Nephron (organoid): ENCODE measurements at regions not wholly inside any gene's neighbourhood (a gene's known extent, or its start where the extent isn't known, plus 50 kb on each side); places are given as distances from the start of the nearest gene placed in this dataset.

Source experiments
- H3K27ac Mint-ChIP-seq, 3 experiments: 2 replicates each; pipeline ENCODE4 v1.8.0; 2020; ENCODE audit warnings: mixed read lengths in 3 of 3, mild to moderate bottlenecking in 2 of 3, moderate library complexity in 1 of 3
- H3K27me3 Mint-ChIP-seq: 2 replicates; pipeline ENCODE4 v1.8.0; 2021; ENCODE audit warnings: low read depth, mild to moderate bottlenecking, moderate library complexity, mixed read lengths
- H3K36me3 Mint-ChIP-seq: 2 replicates; pipeline ENCODE4 v1.8.0; 2020; ENCODE audit warnings: low read depth, mixed read lengths
- H3K4me1 Mint-ChIP-seq: 2 replicates; pipeline ENCODE4 v1.8.0; 2020; ENCODE audit warnings: mixed read lengths
- H3K4me3 Mint-ChIP-seq, 3 experiments: 2 replicates each; pipeline ENCODE4 v1.8.0; 2020; ENCODE audit warnings: mild to moderate bottlenecking in 3 of 3, mixed read lengths in 3 of 3, moderate library complexity in 2 of 3
- H3K9me3 Mint-ChIP-seq: 2 replicates; pipeline ENCODE4 v1.8.0; 2020; ENCODE audit warnings: mixed read lengths
- TF ChIP-seq, protein P1 (sequence below), 3 experiments: fragments of 200-600 bp; sonication (generic); IDR thresholded peaks; one replicate each; pipeline ENCODE4 v1.5.0; 2021; ENCODE audit warnings: antibody characterized with exemption in 3 of 3; ENCODE audit not compliant: unreplicated experiment in 3 of 3

DNA sequence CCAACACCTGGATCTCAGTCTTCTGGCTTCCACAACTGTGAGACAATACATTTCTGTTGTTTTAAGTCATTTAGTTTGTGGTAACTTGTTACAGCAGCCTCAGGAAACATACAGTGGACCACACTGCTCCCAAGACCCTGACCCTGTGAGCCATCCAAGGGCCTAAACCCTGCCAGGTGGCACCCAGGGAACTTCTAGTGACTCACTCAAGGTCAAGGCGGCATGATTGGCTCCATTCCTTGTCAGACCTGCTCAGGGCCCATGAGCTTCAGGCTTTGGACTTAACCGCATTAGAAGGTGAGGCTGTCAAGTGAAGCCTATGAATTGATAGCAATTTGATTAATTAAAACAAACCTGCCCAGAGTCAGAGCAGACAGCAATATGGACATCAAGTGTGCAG lies 165.7 kb upstream of the MAMLD1 start:
- peaks cover 12% of the 10 kb centered on the region for H3K9me3 Mint-ChIP-seq
- no peaks in the 10 kb centered on the region for H3K27me3 Mint-ChIP-seq
- no peaks in the 10 kb centered on the region for H3K36me3 Mint-ChIP-seq
- peaks cover 7% of the 10 kb centered on the region for H3K4me1 Mint-ChIP-seq
- TF ChIP-seq, protein P1, sequence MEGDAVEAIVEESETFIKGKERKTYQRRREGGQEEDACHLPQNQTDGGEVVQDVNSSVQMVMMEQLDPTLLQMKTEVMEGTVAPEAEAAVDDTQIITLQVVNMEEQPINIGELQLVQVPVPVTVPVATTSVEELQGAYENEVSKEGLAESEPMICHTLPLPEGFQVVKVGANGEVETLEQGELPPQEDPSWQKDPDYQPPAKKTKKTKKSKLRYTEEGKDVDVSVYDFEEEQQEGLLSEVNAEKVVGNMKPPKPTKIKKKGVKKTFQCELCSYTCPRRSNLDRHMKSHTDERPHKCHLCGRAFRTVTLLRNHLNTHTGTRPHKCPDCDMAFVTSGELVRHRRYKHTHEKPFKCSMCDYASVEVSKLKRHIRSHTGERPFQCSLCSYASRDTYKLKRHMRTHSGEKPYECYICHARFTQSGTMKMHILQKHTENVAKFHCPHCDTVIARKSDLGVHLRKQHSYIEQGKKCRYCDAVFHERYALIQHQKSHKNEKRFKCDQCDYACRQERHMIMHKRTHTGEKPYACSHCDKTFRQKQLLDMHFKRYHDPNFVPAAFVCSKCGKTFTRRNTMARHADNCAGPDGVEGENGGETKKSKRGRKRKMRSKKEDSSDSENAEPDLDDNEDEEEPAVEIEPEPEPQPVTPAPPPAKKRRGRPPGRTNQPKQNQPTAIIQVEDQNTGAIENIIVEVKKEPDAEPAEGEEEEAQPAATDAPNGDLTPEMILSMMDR (IDR thresholded peaks at IDR 0.05; ENCODE audit: unreplicated experiment in 3 of 3), result no peak
- H3K4me3 Mint-ChIP-seq, result no peak overlapping the region
- no peak overlapping the region for H3K27ac Mint-ChIP-seq

DNA sequence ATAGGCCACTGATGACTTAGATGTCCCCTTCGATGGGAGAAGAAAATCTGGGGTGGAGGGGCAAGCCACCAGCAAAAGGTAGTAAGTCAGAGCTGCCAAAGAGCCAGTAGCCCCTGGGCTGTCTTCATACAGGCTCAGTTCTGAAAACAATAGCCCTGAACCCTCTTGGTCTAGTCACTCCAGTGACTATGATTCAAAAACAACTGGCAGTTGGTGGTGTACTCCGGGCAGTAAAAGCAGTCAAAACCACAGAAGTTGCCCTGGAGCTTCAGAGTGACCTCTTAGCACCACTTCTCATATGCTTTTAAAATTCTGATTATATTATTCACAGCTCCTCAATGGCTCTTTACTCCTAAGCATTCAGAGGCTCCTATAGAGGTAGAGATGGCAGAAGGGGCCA lies 164.3 kb upstream of the MAMLD1 start:
- Mint-ChIP-seq H3K27ac (no peak overlapping the region), H3K36me3 (no peaks in the 10 kb centered on the region), H3K27me3 (no peaks in the 10 kb centered on the region), H3K4me3 (no peak overlapping the region), H3K4me1 (peaks cover 7% of the 10 kb centered on the region), H3K9me3 (peaks cover 12% of the 10 kb centered on the region)
- TF ChIP-seq, protein P1 (IDR thresholded peaks at IDR 0.05; ENCODE audit: unreplicated experiment in 3 of 3), result no peak

DNA sequence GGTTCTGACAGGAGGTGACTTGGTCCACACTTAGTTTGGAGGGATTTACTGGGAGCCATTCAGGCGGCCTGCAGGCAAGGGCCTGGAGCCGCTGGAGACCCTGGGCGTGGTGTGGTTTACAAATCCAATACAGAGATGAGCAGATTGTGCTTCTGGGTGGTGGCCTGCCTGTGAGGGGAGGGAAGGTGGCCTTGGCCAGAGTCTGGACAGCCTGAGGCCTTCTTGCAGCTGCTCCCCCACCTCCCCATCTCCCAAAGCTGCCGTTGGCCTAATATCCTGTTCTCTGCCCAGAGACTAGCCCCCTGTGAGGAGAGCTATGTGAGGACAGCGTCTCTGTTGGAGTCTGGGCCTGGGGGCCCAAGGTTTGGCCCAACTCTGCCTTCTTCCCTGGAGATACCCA lies 163.9 kb upstream of the MAMLD1 start:
- Mint-ChIP-seq H3K27me3 (no peaks in the 10 kb centered on the region), H3K9me3 (peaks cover 12% of the 10 kb centered on the region), H3K4me1 (peaks cover 7% of the 10 kb centered on the region), H3K4me3 (no peak overlapping the region), H3K27ac (no peak overlapping the region), H3K36me3 (no peaks in the 10 kb centered on the region)
- TF ChIP-seq, protein P1 (IDR thresholded peaks at IDR 0.05; ENCODE audit: unreplicated experiment in 3 of 3), result no peak

DNA sequence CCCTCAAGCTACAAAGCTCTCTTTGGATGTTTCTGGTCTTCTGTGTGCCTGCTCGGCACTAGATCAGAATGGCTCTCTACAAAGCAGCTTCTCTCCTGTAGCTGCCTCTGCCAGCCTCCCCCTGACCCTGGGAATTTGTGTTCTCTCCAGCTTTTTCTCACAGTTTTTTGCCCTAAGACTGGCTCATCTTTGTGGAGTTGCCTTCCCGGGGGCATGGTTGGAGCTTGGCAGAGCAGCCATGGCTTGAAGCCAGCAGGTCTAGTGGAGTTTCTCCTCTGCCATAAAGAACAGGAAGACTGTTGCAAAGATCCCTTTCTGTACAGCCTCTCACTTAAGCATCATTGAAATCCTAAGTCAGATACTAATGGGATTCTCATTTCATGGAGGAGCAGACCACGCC lies 163.3 kb upstream of the MAMLD1 start:
- Mint-ChIP-seq H3K4me1 (peaks cover 7% of the 10 kb centered on the region), H3K4me3 (no peak overlapping the region), H3K9me3 (peaks cover 12% of the 10 kb centered on the region), H3K27me3 (no peaks in the 10 kb centered on the region), H3K27ac (no peak overlapping the region), H3K36me3 (no peaks in the 10 kb centered on the region)
- TF ChIP-seq, protein P1 (IDR thresholded peaks at IDR 0.05; ENCODE audit: unreplicated experiment in 3 of 3), result no peak

DNA sequence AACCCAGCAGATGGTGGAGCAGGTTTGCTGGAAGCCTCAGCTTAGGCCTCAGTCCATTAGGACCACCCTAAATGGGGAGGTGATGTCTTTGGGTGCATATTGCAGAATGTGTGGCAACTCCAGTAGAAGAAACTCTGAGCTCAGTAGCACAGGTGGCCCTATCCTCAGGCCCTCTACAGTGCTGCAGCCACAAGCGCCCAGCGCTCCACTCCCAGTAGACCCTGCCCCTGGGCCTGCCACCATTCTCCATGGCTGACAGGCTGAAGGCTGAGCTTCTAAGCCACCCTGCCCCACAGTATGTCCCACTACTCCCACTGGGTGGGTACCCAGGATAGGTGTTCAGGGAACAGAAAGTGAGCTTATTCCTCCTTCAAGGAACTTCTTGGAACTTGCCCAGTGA lies 162.8 kb upstream of the MAMLD1 start:
- Mint-ChIP-seq H3K4me3 (no peak overlapping the region), H3K36me3 (no peaks in the 10 kb centered on the region), H3K27ac (no peak overlapping the region), H3K4me1 (peaks cover 7% of the 10 kb centered on the region), H3K27me3 (no peaks in the 10 kb centered on the region), H3K9me3 (peaks cover 12% of the 10 kb centered on the region)
- TF ChIP-seq, protein P1 (IDR thresholded peaks at IDR 0.05; ENCODE audit: unreplicated experiment in 3 of 3), result no peak

DNA sequence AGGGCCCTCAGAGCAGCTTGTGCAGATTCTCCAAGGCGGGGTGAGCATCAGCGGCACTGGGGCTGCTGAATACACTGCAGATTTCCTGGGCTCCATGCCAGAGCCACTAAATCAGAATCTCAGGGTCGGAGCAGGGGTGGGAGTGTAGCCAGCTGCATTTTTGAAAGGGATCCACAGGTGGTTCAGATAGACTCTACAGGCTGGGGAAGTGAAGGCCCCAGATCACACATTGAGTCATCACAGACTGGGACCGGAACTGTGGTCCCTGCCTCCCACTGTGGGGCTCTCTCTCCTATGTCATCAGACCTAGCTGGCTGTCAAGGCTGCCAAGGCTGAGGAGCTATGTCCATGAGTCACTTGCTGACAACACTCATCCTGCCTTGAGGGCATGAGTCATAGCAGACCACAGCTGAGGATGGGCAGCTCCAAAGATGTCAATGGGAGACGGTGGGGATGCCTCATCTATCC lies 162.3 kb upstream of the MAMLD1 start:
- Mint-ChIP-seq H3K27me3 (no peaks in the 10 kb centered on the region), H3K4me1 (peaks cover 7% of the 10 kb centered on the region), H3K36me3 (no peaks in the 10 kb centered on the region), H3K4me3 (no peak overlapping the region), H3K27ac (no peak overlapping the region), H3K9me3 (peaks cover 10% of the 10 kb centered on the region)
- TF ChIP-seq, protein P1 (IDR thresholded peaks at IDR 0.05; ENCODE audit: unreplicated experiment in 3 of 3), result no peak
